DMS153 treated with DMSO at 0.1 percent for 48 hours (cell line): ENCODE measurements at regions not wholly inside any gene's neighbourhood (a gene's known extent, or its start where the extent isn't known, plus 50 kb on each side); places are given as distances from the start of the nearest gene placed in this dataset.
"Not testable (repeated sequence)": the region's sequence is repeated elsewhere in the genome, so short reads cannot be mapped to it uniquely, and the experiment has no call there.

Source experiments
- DNase-seq: peaks from one replicate; lab custom pipeline; 2025; ENCODE audit not compliant: unreplicated experiment; lab: John Stamatoyannopoulos, UW

- no peak for DNase-seq
Observed at GRCh38 chr6:119676961-119677360, 327.4 kb upstream of the MAN1A1 start.

DNA sequence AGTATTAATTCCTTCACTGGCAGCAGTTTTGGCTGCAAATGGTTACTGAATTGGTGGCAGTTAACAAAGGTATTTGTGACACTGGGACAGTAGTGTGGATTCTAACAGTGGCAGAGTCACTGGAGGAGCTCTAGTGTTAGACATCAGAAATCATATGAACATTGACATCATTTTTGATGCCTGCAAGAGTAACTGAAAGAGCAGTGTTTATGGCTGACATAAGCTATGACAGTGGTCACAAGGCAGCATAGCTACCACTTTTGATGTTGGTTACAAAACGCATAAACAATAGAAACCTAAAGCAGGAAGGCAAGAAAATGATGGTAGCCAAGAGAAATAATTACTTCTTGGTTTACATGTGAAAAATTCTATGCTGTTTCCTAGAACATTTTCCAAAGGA is 326.7 kb upstream of the MAN1A1 start:
- no peak for DNase-seq

GRCh38 chr6:119673741-119674140 is 324.2 kb upstream of the MAN1A1 start:
- no peak for DNase-seq

- peak; percentile 38 for DNase-seq
Observed at GRCh38 chr6:119672725-119673124, 323.2 kb upstream of the MAN1A1 start.

DNA sequence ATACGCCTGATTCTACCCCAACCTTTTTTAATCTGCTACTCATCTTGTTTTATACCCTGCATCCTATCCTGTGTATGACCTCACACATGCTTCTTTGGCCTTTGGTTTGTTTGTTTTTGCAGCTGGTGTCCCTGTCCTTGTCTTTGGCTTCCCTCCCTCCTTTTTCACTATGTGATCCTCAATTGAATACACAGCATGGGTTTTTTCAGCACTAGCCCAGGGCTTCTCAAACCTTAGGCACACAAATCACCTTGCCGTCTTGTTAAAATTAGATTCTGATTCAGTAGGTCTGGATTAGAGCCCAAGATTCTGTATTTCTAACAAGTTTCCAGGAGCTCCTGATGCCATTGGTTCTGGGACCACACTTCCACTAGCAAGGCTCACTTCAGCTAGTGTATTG is 321.5 kb upstream of the MAN1A1 start:
- no peak for DNase-seq

DNA sequence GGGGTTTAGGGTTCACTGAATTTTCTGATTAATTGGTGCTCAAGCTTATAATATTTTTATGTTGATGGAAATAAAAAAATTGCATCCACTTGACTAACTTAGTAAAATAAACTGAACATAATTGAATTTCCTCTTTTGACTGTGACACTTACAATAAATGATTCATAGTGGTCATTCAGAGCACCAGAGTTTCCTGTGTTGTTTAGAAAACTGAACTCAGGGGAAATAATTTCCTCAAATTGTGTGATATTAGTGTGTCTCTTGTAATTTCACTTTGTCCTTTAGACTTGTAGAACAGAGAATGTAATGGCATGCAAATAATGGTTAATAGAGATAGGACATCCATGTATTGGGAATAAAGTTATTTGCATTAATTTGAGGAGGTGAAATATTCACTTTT is 319.7 kb upstream of the MAN1A1 start:
- no peak for DNase-seq

- DNase-seq = not testable (repeated sequence)
Observed at GRCh38 chr6:119665432-119665831, 315.9 kb upstream of the MAN1A1 start.

DNA sequence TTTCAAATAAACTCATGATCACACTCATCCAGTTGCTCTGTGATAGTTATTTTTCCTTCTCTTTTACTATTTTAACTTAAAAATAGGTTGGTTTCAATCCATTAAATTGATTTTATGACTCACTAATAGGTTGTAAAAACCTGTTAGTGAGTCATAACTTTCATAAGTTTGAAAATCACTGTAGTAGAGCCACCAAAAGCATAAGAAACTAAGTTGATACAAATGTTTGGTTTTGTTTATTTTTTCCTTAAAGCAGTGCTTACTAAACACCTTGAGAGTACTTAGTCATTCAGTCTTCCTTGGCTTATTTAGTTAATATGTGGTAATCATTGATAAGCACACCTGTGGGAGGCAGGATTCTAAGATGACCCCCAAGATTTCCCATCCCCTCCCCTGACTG is 312.1 kb upstream of the MAN1A1 start:
- DNase-seq = no peak

DNA sequence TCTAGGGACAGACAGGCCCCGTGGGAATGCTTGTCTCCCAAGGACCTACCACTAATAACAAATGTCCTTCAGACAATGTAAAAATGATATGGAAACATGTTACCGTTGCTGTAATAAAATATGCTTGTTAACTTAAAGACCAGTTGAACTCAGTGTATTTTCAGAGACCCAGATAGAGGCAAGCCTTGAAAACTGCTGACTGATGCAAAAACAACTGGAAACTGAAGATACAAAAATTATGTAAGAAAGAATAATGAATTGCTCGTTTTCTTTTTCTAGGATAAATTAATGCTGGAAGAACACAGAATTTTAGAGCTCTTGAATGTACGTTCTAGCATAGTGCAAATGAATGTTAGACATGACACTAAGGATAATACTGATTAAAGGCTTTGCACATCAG is 311.5 kb upstream of the MAN1A1 start:
- DNase-seq = no peak

DNA sequence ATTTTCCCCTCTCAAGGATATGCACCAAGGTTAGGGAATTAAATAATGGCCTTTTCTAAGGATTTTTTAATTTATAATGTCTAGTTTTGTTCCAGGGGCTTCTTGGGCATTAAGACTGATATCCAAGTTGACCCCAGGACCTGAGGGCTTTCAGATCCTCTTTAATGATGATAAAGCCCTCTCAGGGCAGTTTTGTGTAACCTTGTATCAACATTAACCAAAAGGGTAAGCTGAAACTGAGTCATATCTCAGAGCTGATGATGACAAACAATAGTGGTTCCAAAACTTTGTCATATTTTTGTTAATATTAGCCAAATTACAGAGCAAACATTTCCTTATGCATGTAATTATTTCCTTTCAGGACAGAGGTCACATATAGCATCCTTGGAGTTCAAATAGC is 309.4 kb upstream of the MAN1A1 start:
- no peak for DNase-seq

GRCh38 chr6:119655124-119655523 is 305.6 kb upstream of the MAN1A1 start:
- DNase-seq = no peak

- no peak for DNase-seq
Observed at GRCh38 chr6:119653329-119653728, 303.8 kb upstream of the MAN1A1 start.

DNA sequence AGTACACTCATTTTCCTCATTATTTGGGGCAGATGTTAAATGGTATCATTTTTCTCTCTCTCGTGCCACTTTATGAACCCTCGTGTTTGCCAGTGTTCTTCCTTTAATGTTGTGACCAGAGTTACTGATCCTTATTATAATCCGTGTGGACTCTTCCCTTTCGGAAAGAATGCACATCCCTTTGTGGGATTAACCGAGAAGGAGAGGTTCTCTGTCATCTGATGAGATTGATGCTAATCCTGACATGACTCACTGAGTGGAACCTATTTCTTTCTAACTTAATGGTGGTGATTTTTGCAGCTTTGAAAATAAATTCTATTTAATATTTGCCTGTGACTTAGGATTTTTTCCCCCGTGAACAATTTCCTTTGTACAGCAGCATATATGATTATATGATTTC is 300.0 kb upstream of the MAN1A1 start:
- no peak for DNase-seq

DNA sequence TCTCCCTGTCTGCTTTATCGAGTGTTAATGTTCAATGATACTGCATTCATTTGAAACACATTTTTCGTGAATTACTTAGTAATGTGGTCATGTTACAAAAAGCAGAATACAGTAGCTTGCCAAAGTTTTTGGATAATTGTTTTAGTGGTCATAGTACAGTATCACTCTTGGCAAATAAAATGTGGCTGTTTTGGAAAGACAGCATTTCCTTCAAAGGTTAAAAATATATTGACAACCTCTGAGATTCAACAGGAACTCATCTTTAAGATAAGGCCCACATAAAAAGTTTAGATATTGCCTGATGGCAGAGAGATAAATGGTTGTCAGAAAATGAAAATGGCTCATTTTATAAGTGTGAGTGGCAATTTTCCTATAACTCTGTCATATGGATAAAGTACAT is 297.7 kb upstream of the MAN1A1 start:
- DNase-seq = no peak

DNA sequence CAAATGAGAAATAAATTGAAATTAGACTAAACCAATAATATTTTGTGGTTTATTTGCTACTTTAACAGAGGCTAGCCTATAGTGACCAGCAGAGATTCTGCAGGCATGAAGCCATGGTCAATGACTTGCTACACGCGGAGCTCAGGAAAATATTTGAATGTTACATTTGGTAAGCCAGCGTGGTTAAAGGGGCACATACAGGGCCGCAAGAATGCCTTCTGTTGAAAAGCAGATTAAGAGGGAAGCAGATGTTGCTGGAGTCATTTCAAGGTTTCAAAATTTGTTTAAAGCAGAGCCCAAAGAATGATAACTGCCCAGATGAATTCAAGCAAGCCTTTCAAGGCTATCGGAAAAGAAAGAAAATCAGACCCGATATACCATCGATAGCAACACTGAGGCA is 294.3 kb upstream of the MAN1A1 start:
- no peak for DNase-seq

- DNase-seq = no peak
Observed at GRCh38 chr6:119637768-119638167, 288.2 kb upstream of the MAN1A1 start.

DNA sequence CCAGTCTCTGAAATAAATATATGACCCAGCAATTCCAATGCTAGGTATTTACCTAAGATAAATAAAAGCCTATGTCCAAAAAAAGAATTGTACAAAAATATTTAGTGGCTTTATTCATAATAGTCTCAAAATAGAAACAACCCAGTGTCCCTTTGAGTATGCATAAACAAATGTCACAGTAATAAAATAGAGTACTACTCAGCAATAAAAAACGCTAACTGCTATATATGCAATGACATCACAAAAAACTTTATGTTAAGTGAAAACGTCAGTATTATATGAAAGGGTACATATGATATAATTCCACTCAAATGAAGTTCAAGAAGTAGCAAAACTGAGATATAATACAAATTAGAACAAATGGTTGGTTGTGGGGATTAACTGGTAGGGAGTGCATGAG is 286.5 kb upstream of the MAN1A1 start:
- no peak for DNase-seq

DNA sequence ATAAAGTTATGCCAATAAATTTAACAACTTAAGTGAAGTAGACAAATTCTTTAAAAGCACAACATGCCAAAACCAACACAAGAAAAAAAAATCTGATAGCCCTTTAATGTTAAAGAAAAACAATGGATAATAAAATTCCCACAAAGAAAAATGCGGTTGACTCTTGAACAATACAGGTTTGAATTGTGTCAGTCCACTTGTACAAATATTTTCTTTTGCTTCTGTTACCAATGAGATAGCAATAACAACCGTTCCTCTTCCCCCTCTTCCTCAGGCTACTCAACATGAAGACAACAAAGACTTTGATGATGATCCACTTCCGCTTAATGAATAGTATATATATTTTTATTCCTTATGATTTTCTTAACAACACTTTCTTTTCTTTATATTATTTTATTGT is 283.9 kb upstream of the MAN1A1 start:
- no peak for DNase-seq

- DNase-seq = no peak
Observed at GRCh38 chr6:119630561-119631192, 281.1 kb upstream of the MAN1A1 start.

DNA sequence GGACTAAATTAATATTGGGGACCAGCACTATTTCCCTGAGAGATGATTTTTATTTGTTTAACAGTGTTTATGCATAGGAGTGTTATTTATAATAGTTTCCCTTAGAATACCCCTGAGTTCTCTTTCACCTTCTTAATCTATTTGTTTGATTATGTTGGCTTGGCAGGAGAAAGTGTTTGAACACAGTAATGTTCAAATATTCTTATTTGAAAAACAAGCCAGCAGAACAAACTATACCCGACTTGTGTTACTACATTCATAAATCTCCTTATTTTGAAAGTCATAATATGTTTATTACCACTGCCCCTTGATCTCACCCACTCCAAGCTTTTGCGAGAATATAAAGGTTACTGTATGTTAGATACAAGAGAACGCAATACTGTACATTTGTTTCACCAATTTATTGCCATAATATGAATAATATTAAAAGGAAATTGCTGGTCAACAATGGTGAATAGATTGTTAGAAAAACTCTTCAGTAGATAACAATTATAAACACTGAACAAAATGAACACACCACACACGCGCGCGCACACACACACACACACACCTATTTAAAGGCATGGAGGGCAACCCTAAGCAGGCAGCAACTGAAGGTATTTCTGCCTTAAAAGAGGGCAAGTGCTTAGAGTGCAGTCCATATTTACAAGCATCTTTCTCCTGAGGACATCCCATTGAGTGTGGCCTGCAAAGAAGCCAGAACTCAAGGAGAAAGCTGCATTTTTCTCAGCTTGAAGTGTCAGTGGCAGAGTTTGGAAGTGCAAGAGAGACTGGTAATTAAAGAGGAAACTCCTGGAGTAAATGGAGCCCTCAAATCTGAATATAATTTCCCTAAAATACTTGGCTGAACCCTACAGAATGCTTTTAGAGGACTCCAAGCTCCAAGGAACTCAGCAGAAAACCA is 279.4 kb upstream of the MAN1A1 start:
- DNase-seq = no peak

DNA sequence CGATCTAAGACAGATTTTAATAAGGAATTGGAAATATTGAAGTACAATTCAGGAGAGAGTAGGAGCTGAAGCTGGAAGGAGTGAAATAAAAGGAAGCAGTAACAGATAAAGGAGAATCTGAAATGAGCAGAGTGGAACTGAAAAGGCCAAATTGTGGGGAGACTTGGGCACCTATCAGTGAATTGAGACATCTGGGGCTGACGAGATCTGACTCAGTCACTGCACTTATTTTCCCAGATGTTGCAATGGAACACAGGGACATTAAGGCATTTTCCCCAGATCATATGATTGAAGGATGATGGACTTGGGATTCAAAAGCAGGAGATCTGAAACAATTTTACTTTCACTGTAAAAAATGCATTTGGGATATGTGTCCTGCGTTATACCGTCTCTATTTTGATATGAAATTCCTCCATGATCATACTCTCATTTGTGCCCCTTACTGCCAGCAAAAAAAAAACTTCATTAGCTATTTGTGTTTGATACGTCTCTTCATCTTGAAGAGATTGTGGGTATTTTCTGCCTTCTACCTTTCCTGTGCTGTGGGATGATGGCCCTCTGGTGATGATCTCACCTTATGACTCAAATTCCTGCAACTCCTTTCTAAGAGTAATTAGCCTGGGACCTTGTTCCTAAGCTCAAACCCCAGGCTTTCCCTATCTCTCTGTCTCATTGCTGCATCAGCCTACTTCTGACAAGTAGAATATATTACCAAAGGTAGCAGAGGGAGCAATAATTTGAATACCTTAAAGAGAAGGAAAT is 278.5 kb upstream of the MAN1A1 start:
- no peak for DNase-seq
